ENCODE measurements at regions not wholly inside any gene's neighbourhood (a gene's known extent, or its start where the extent isn't known, plus 50 kb on each side); places are given as distances from the start of the nearest gene placed in this dataset.
"Not testable (repeated sequence)": the region's sequence is repeated elsewhere in the genome, so short reads cannot be mapped to it uniquely, and the experiment has no call there.

GRCh38 chr6:37078814-37079213 lies 73.4 kb downstream of the FGD2 start:
- no peak for DNase-seq

GRCh38 chr6:37081042-37081607 lies 75.7 kb downstream of the FGD2 start:
- DNase-seq = no peak

GRCh38 chr6:37082390-37083130 lies 77.1 kb downstream of the FGD2 start:
- DNase-seq = no peak

GRCh38 chr6:37083243-37084138 lies 78.0 kb downstream of the FGD2 start:
- no peak for DNase-seq

- DNase-seq = not testable (repeated sequence)
These were observed 79.2 kb downstream of the FGD2 start for GRCh38 chr6:37084665-37085064.

GRCh38 chr6:37085198-37085597 lies 79.7 kb downstream of the FGD2 start:
- DNase-seq = no peak

GRCh38 chr6:37088897-37089296 lies 81.1 kb upstream of the PIM1 start:
- DNase-seq = no peak

- DNase-seq = no peak
These were observed 80.2 kb upstream of the PIM1 start for GRCh38 chr6:37089783-37090182.

- not testable (repeated sequence) for DNase-seq
These were observed 78.8 kb upstream of the PIM1 start for GRCh38 chr6:37091104-37091503.

GRCh38 chr6:37091586-37091985 lies 78.4 kb upstream of the PIM1 start:
- not testable (repeated sequence) for DNase-seq

GRCh38 chr6:37092923-37093727 lies 76.8 kb upstream of the PIM1 start:
- DNase-seq = no peak

- DNase-seq = no peak
These were observed 76.3 kb upstream of the PIM1 start for GRCh38 chr6:37093728-37094069.

GRCh38 chr6:37095997-37096396 lies 74.0 kb upstream of the PIM1 start:
- DNase-seq = no peak

GRCh38 chr6:37097335-37097734 lies 72.6 kb upstream of the PIM1 start:
- no peak for DNase-seq

- DNase-seq = no peak
These were observed 70.5 kb upstream of the PIM1 start for GRCh38 chr6:37099442-37099841.

- DNase-seq = no peak
These were observed 69.2 kb upstream of the PIM1 start for GRCh38 chr6:37100745-37101144.

- DNase-seq = no peak
These were observed 68.0 kb upstream of the PIM1 start for GRCh38 chr6:37101991-37102298.

GRCh38 chr6:37102299-37103168 lies 67.4 kb upstream of the PIM1 start:
- DNase-seq = peak; percentile 74

- DNase-seq = peak; percentile 6
These were observed 66.5 kb upstream of the PIM1 start for GRCh38 chr6:37103169-37104039.

- DNase-seq = no peak
These were observed 65.2 kb upstream of the PIM1 start for GRCh38 chr6:37104824-37105147.
